Esophagus squamous epithelium (tissue), 4 donors: ENCODE measurements at regions not wholly inside any gene's neighbourhood (a gene's known extent, or its start where the extent isn't known, plus 50 kb on each side); places are given as distances from the start of the nearest gene placed in this dataset.

Source experiments
- CTCF ChIP-seq, 6 experiments: fragments of 450-650 bp in 4 of 6; fragments of 200-600 bp in 2 of 6; sonication (generic) in 2 of 6; IDR thresholded peaks; one replicate each; pipeline ENCODE4 v1.5.1; 2016 to 2019; ENCODE audit warnings: antibody characterized with exemption in 6 of 6, mild to moderate bottlenecking in 4 of 6, moderate library complexity in 4 of 6
- POLR2A ChIP-seq, 4 donors: fragments of 450-650 bp; IDR thresholded peaks; one replicate each; pipeline ENCODE4 v1.6.1; 2017; ENCODE audit warnings: antibody characterized with exemption in 4 of 4, mild to moderate bottlenecking in 4 of 4, moderate library complexity in 3 of 4

- TF ChIP-seq CTCF (IDR thresholded peaks at IDR 0.05): no peak
- TF ChIP-seq POLR2A (IDR thresholded peaks at IDR 0.05): no peak
Measured at GRCh38 chr14:48456051-48456450, 780.6 kb upstream of the MDGA2 start.
